Astrocyte of the cerebellum (primary cell): ENCODE measurements at regions not wholly inside any gene's neighbourhood (a gene's known extent, or its start where the extent isn't known, plus 50 kb on each side); places are given as distances from the start of the nearest gene placed in this dataset.

Source experiments
- DNase-seq: peaks from one replicate; pipeline ENCODE4 v3.0.0-alpha.2; 2011; ENCODE audit warnings: low read depth
- H3K4me3 ChIP-seq: 2 replicates; pipeline ENCODE4 v1.5.1; 2011; ENCODE audit warnings: mild to moderate bottlenecking, low read depth, low read length, moderate library complexity
- in situ Hi-C: cut with HindIII; loops from 2 replicates; pipeline ENCODE4 v1.10.0; 2017; ENCODE audit warnings: low sequenced_read_pairs
- TF ChIP-seq, protein P1 (sequence below): IDR thresholded peaks from 2 replicates; pipeline ENCODE4 v1.5.1; 2012; ENCODE audit warnings: low read length, low read depth, moderate library complexity, mild to moderate bottlenecking; ENCODE audit errors: missing control alignments

DNA sequence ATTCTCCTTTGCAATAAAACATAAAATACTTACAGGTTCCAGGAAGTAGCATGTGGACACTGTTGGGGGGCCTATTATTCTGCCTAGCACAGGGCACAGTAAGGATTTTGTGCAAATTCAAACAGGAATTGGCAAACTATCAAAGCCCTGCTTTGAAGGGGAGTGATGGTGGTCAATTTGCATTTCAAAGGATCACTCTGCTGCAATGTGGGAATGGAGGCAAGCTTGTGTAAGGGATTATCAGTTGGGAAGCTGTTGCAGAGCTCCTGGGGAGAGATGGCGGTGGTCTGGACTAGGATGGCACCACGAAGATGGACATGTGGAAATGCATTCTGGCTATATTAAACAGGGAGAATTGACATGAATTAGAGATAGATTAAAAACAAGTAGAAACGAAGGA lies 990.7 kb upstream of the RBFOX1 start:
- no peak overlapping the region for H3K4me3 ChIP-seq
- DNase-seq, result no peak
- TF ChIP-seq, protein P1, sequence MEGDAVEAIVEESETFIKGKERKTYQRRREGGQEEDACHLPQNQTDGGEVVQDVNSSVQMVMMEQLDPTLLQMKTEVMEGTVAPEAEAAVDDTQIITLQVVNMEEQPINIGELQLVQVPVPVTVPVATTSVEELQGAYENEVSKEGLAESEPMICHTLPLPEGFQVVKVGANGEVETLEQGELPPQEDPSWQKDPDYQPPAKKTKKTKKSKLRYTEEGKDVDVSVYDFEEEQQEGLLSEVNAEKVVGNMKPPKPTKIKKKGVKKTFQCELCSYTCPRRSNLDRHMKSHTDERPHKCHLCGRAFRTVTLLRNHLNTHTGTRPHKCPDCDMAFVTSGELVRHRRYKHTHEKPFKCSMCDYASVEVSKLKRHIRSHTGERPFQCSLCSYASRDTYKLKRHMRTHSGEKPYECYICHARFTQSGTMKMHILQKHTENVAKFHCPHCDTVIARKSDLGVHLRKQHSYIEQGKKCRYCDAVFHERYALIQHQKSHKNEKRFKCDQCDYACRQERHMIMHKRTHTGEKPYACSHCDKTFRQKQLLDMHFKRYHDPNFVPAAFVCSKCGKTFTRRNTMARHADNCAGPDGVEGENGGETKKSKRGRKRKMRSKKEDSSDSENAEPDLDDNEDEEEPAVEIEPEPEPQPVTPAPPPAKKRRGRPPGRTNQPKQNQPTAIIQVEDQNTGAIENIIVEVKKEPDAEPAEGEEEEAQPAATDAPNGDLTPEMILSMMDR, result no peak
- in situ Hi-C loops, result no loop called here

- H3K4me3 ChIP-seq, result no peak overlapping the region
- in situ Hi-C loops, result no loop called here
- TF ChIP-seq, protein P1, result peak; percentile 58
- DNase-seq, result no peak
These were observed 997.6 kb upstream of the RBFOX1 start for GRCh38 chr16:6335072-6335471.

DNA sequence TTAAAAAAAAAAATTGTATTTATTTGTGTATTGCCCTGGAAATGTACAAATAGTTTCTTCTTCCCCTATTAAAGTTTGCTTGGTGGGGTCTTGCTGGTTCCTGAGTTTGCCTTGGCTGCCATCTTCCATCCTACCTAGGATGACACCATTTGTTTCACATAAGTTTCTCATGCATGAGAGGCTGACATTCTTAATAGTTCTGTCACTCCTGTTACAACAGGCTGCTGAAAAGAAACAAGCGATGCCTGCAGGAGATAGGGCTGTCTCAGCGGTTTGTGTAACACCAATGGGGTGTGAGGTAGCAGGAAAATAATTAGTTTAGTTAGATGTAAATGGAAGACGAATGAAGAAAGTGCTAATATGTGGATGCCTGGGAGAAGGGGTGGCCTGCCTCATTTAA lies 1000.9 kb upstream of the RBFOX1 start:
- DNase-seq, result no peak
- TF ChIP-seq, protein P1, result no peak
- in situ Hi-C loops, result no loop called here
- no peak overlapping the region for H3K4me3 ChIP-seq

GRCh38 chr16:6317934-6318333 lies 1014.7 kb upstream of the RBFOX1 start:
- in situ Hi-C loops, result no loop called here

GRCh38 chr16:6309271-6309670 lies 1023.4 kb upstream of the RBFOX1 start:
- in situ Hi-C loops, result no loop called here
- no peak for DNase-seq
- no peak overlapping the region for H3K4me3 ChIP-seq
- TF ChIP-seq, protein P1, result no peak

More at GRCh38 chr16:6317934-6318333, 1014.7 kb upstream of the RBFOX1 start:
- TF ChIP-seq, protein P1, result no peak
- DNase-seq, result no peak
- no peak overlapping the region for H3K4me3 ChIP-seq

- in situ Hi-C loops, result no loop called here
- TF ChIP-seq, protein P1, result no peak
- no peak for DNase-seq
- no peak overlapping the region for H3K4me3 ChIP-seq
These were observed 1024.5 kb upstream of the RBFOX1 start for GRCh38 chr16:6308176-6308575.

DNA sequence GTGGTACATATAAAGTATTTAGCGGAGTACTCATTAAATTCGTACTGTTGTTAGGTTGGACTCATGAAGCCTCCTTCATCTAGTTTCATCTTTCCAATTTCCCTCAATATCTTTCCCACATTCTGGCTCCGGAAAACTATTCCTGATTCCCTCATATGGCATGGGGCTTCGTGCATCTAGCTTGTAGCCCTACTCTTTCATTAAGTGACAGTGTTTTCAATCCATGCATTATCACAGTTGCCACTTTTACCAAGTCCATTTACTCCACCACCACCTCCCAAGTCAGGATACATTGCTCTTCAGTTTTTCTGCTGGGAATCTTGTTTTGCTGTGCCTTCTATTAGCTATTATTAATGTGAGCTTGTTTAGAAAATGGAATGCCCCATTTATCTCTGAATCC lies 1032.1 kb upstream of the RBFOX1 start:
- no peak overlapping the region for H3K4me3 ChIP-seq
- in situ Hi-C loops, result no loop called here
- DNase-seq, result no peak
- TF ChIP-seq, protein P1, result no peak
